NCI-H510A treated with DMSO at 0.1 percent for 48 hours (cell line): ENCODE measurements at regions not wholly inside any gene's neighbourhood (a gene's known extent, or its start where the extent isn't known, plus 50 kb on each side); places are given as distances from the start of the nearest gene placed in this dataset.

Experiments
- DNase-seq: peaks from one replicate; lab custom pipeline; 2025; lab: John Stamatoyannopoulos, UW

GRCh38 chr4:37737466-37737865 lies 51.3 kb upstream of the RELL1 start:
- no peak for DNase-seq
